T-cell (primary cell): ENCODE measurements at regions not wholly inside any gene's neighbourhood (a gene's known extent, or its start where the extent isn't known, plus 50 kb on each side); places are given as distances from the start of the nearest gene placed in this dataset.

Source experiments
- ATAC-seq, 4 experiments: fragments of 200-7000 bp in 3 of 4; fragments of 150-1000 bp in 1 of 4; cut with Tn5 transposase; replicated peaks in 1 of 4; 1 replicate in 3 of 4; 2 replicates in 1 of 4; pipeline ENCODE4 v1.10.0; 2021; ENCODE audit warnings: moderate library complexity in 3 of 4, mild to moderate bottlenecking in 2 of 4, moderate number of reproducible peaks in 1 of 4
- CTCF ChIA-PET, 2 donors: fragments of 300-600 bp; sonication (Branson Sonifier 250); formaldehyde crosslinking; loops; one replicate each; lab custom pipeline; 2022; ENCODE audit warnings: antibody characterized with exemption in 2 of 2; lab: Charles Lee
- POLR2A ChIA-PET, 2 donors: fragments of 300-600 bp; sonication (Branson Sonifier 250); formaldehyde crosslinking; loops; one replicate each; lab custom pipeline; 2022; ENCODE audit warnings: antibody characterized with exemption in 2 of 2; lab: Charles Lee
- DNase-seq, 35 experiments: peaks; one replicate each; pipeline versions ENCODE4 v3.0.0 to v3.0.0-alpha.2; 2013 to 2023
- H3K27ac ChIP-seq: one replicate; pipeline ENCODE4 v1.5.1; 2013; ENCODE audit warnings: low read length
- H3K27me3 ChIP-seq, 2 experiments: replicated peaks in 1 of 2; 1 replicate in 1 of 2; 2 replicates in 1 of 2; pipeline versions ENCODE4 v1.6.1 to v1.7.0; 2013; ENCODE audit warnings: low read length in 1 of 2, mixed read lengths in 1 of 2; ENCODE audit not compliant: control insufficient read depth in 2 of 2, insufficient read depth in 2 of 2; ENCODE audit errors: extremely low read depth in 1 of 2
- H3K36me3 ChIP-seq, 2 donors: 1 replicate in 1 of 2; 2 replicates in 1 of 2; pipeline versions ENCODE4 v1.6.1 to v1.7.0; 2013; ENCODE audit warnings: low read length in 1 of 2; ENCODE audit not compliant: control insufficient read depth in 2 of 2, insufficient read depth in 1 of 2; ENCODE audit errors: extremely low read depth in 1 of 2
- H3K4me1 ChIP-seq, 2 experiments: 1 replicate in 1 of 2; 2 replicates in 1 of 2; pipeline versions ENCODE4 v1.6.1 to v1.7.0; 2013; ENCODE audit warnings: low read length in 2 of 2, mixed read lengths in 1 of 2; ENCODE audit not compliant: insufficient read depth in 2 of 2, control insufficient read depth in 1 of 2; ENCODE audit errors: extremely low read depth in 1 of 2
- H3K4me3 ChIP-seq, 2 donors: 1 replicate in 1 of 2; 2 replicates in 1 of 2; pipeline versions ENCODE4 v1.5.1 to v1.7.0; 2013; ENCODE audit warnings: mild to moderate bottlenecking in 2 of 2, low read length in 1 of 2, moderate library complexity in 1 of 2; ENCODE audit not compliant: control insufficient read depth in 1 of 2; ENCODE audit errors: extremely low read depth in 1 of 2
- H3K9me3 ChIP-seq: 2 replicates; pipeline ENCODE4 v1.7.0; 2013
- H3K27ac Mint-ChIP-seq, 2 donors: one replicate each; pipeline ENCODE4 v1.8.0; 2020 to 2021; ENCODE audit warnings: mild to moderate bottlenecking in 2 of 2, mixed read lengths in 2 of 2
- H3K27me3 Mint-ChIP-seq, 2 donors: one replicate each; pipeline ENCODE4 v1.8.0; 2021 to 2022; ENCODE audit warnings: mixed read lengths in 2 of 2
- H3K36me3 Mint-ChIP-seq: one replicate; pipeline ENCODE4 v1.8.0; 2021; ENCODE audit warnings: mixed read lengths
- H3K4me1 Mint-ChIP-seq, 3 donors: one replicate each; pipeline ENCODE4 v1.8.0; 2020 to 2022; ENCODE audit warnings: mixed read lengths in 3 of 3, mild to moderate bottlenecking in 1 of 3
- H3K4me3 Mint-ChIP-seq, 3 donors: one replicate each; pipeline ENCODE4 v1.8.0; 2020 to 2022; ENCODE audit warnings: mild to moderate bottlenecking in 3 of 3, mixed read lengths in 3 of 3, moderate library complexity in 3 of 3
- H3K9me3 Mint-ChIP-seq, 3 donors: one replicate each; pipeline ENCODE4 v1.8.0; 2020 to 2022; ENCODE audit warnings: mixed read lengths in 3 of 3
- WGBS: methylation state at CpG from one replicate; pipeline ENCODE4 v1.1.5; 2013; ENCODE audit warnings: missing lambda C conversion rate; ENCODE audit not compliant: insufficient coverage; 5-methylcytosine and 5-hydroxymethylcytosine counted together

DNA sequence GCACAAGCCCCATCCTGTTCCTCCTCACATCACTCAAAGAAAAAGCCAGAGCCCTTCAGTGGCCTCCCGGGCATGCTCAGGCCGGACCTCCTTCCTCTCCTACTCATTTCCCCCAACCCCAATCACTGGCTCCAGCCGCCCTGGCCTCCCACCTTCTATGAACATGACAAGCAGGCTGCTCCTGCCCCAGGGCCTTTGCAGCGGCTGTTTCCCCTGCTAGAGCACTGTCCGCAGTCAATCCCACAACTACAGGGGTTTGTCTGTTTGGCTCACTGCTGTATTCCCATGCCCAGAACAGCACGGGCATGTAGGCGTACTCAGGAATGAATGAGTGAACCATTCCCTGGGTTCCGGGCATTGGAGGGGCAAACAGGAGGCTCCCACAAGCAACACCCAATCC, 139.8 kb upstream of the PRR20G start:
- ChIA-PET CTCF (no interaction called here), POLR2A (no interaction called here)
- ATAC-seq (no peak), DNase-seq (no peak)
- Histone ChIP-seq H3K4me1 (no peaks in the 10 kb centered on the region), H3K27ac (no peak overlapping the region), H3K4me3 (no peak overlapping the region), H3K9me3 (no peaks in the 10 kb centered on the region), H3K36me3 (no peaks in the 10 kb centered on the region), H3K27me3 (peaks cover 7 to 64% of the 10 kb centered on the region in 2 experiments)
- H3K36me3 Mint-ChIP-seq: no peaks in the 10 kb centered on the region
- no peaks in the 10 kb centered on the region for H3K9me3 Mint-ChIP-seq
- 38% methylated on average over 5 of the region's 8 CpGs for WGBS
- H3K4me3 Mint-ChIP-seq: no peak overlapping the region
- H3K4me1 Mint-ChIP-seq: no peaks in the 10 kb centered on the region
- peaks cover 37 to 68% of the 10 kb centered on the region in 2 donors for H3K27me3 Mint-ChIP-seq
- peak overlapping the region in 1 of 2 donors; percentile 9 for H3K27ac Mint-ChIP-seq

DNA sequence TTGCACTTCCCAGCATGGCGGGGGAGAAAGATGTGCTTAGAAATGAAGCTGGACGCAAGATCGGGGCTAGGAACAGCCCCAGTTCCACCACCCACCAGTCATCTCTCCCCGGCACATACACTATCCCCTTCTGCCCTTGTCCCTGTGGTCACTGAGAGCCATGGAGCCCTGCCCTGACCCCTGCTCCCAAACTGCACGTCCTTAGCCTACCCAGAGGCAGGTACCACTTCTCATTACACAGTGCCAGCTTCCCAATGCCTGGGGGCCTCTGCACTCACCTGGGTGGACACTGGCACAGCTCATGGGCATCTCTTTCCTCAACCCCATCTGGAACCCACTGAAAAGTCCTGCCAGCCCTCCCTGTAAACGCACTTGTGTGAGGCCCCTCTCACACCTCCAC, 139.3 kb upstream of the PRR20G start:
- H3K27me3 ChIP-seq: peaks cover 7 to 68% of the 10 kb centered on the region in 2 experiments
- WGBS: 61% methylated on average over 3 of the region's 6 CpGs
- ChIA-PET CTCF (no interaction called here), POLR2A (no interaction called here)
- no peak overlapping the region for H3K27ac ChIP-seq
- no peaks in the 10 kb centered on the region for H3K36me3 ChIP-seq
- no peaks in the 10 kb centered on the region for H3K4me1 ChIP-seq
- no peak overlapping the region for H3K4me3 Mint-ChIP-seq
- no peaks in the 10 kb centered on the region for H3K36me3 Mint-ChIP-seq
- H3K9me3 Mint-ChIP-seq: no peaks in the 10 kb centered on the region
- H3K9me3 ChIP-seq: no peaks in the 10 kb centered on the region
- H3K27ac Mint-ChIP-seq: no peak overlapping the region
- H3K27me3 Mint-ChIP-seq: peaks cover 40 to 64% of the 10 kb centered on the region in 2 donors
- H3K4me3 ChIP-seq: no peak overlapping the region
- no peak for ATAC-seq
- DNase-seq: no peak
- H3K4me1 Mint-ChIP-seq: no peaks in the 10 kb centered on the region

DNA sequence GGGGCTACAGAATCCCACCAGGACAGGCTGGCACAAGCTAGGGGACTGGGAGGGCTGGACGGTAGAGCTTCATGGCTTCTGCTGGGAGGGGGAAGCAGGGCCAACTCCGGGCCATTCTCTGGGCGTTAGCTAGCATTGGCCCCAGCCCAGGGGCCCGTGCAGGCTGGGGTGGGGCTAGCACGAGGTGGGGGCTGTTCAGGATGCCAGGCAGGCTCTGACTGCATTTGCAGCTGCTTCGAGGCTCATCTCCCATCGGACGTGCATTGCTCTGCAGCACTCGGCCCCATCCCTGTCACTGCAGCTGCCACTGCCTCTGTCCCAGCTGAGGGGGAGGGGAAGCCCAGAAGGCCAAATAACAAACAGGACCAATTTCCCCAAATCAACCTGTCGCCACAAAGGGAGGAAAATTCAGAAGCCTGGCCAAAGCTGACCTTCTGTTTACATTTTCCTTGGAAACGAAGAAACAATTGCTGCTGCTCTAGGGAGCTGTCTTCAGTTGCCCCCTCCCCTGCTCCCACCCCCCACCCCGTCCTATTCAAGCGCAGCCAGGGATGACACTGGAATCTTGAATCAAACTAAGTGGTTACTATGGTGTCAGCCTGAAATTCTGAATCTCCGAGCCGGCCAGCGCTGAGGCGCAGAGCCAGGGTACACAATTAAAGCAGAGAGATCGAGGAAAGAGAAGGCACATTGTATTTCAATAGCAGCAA, 138.8 kb upstream of the PRR20G start:
- 54% methylated on average over 14 of the region's 18 CpGs for WGBS
- Histone ChIP-seq H3K27me3 (peaks cover 7 to 68% of the 10 kb centered on the region in 2 experiments), H3K4me1 (no peaks in the 10 kb centered on the region), H3K9me3 (no peaks in the 10 kb centered on the region), H3K36me3 (no peaks in the 10 kb centered on the region), H3K4me3 (no peak overlapping the region), H3K27ac (no peak overlapping the region)
- DNase-seq: no peak
- Mint-ChIP-seq H3K36me3 (no peaks in the 10 kb centered on the region), H3K4me3 (no peak overlapping the region), H3K4me1 (no peaks in the 10 kb centered on the region), H3K27ac (peak overlapping the region in 1 of 2 donors; percentile 31), H3K9me3 (no peaks in the 10 kb centered on the region), H3K27me3 (peaks cover 42 to 60% of the 10 kb centered on the region in 2 donors)
- no peak for ATAC-seq
- ChIA-PET CTCF (no interaction called here), POLR2A (no interaction called here)

DNA sequence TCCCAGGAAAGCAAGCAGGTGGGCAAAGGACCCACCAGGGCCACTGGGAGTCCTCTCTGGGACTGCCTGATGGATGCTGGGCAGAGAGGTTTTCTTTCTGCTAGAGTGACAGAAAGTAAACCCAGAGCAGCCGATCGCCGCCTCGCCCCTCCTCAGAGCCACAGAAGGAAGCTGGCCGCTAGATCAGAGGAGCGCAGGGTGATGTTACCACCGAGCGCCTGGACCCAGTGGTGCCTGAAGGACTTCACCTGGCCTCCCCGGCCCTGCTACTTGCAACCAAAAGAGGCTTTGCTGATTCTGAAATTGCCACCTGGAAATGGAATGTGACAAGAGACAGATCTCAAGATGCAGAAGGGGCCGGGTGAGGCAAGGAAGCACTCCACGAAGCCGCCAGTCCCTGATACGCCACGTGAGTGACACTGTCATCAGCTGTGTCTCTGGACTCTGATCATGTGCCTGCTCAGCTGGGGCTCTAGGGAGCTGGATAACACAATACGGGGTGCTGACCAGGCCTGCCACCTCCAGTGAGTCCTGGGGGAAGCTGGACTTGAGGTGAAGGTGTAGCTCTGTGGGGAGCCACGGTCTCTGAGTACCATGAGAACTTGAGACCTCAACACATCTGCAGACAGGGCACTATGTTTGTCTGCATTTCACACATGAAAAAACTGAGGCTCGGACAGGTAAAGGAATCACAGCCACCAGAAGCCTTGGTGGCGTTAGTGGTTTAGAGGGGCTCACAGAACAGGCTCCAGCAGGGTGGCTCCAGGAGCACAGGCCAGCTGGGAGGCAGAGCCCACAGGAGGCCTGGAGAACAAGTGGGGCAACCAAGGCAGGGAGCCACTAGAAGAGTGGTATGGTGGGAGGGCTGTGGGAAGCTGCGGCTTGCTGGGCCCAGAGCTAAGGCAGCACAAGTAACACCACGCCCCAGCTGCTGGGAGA, 137.9 kb upstream of the PRR20G start:
- H3K4me1 Mint-ChIP-seq: no peaks in the 10 kb centered on the region
- peaks cover 7 to 69% of the 10 kb centered on the region in 2 experiments for H3K27me3 ChIP-seq
- no peaks in the 10 kb centered on the region for H3K4me1 ChIP-seq
- no peaks in the 10 kb centered on the region for H3K9me3 ChIP-seq
- H3K4me3 Mint-ChIP-seq: no peak overlapping the region
- H3K4me3 ChIP-seq: no peak overlapping the region
- H3K36me3 ChIP-seq: no peaks in the 10 kb centered on the region
- no peaks in the 10 kb centered on the region for H3K36me3 Mint-ChIP-seq
- WGBS: 73% methylated on average over 14 of the region's 20 CpGs
- H3K27me3 Mint-ChIP-seq: peaks cover 38 to 57% of the 10 kb centered on the region in 2 donors
- ChIA-PET CTCF (no interaction called here), POLR2A (no interaction called here)
- H3K27ac ChIP-seq: no peak overlapping the region
- DNase-seq (no peak), ATAC-seq (no peak)
- H3K9me3 Mint-ChIP-seq: no peaks in the 10 kb centered on the region
- H3K27ac Mint-ChIP-seq: no peak overlapping the region

DNA sequence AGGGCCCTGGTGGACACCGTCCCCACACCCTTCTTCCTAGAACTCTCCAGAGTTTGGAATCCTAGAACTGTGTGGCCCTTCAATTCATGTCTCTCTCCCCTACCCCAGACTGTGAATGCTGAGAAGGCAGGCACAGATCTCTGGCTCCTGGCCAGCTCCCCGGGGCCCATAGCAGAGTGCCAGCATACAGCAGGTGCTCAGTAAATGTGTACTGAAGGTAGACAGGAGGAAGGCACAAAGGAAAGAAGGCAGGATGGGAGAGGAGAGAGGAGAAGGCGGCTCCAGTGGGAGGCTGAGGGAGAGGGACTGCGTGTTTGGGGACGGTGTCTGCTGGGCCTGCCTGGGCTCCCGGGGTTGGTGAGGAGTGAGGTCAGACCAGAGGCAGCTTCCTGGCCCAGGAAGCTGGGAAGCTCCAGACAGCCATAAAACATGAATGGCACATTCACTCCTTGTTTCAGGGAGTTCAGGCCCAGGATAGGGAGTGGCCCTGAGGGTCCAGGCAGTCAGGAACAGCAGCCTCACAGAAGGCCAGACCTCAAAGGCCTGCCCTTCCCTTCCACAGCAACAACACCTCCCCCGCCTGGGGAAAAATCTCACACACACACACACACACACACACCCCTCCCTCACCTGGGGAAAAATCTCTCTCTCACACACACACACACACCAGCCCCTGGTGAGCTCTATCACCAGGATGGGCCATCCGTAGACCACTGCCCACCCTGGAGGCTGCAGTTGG, 137.1 kb upstream of the PRR20G start:
- no peaks in the 10 kb centered on the region for H3K36me3 Mint-ChIP-seq
- no peaks in the 10 kb centered on the region for H3K4me1 Mint-ChIP-seq
- peaks cover 38 to 52% of the 10 kb centered on the region in 2 donors for H3K27me3 Mint-ChIP-seq
- Histone ChIP-seq H3K27me3 (peaks cover 7 to 75% of the 10 kb centered on the region in 2 experiments), H3K4me3 (no peak overlapping the region), H3K36me3 (no peaks in the 10 kb centered on the region), H3K27ac (no peak overlapping the region), H3K9me3 (no peaks in the 10 kb centered on the region), H3K4me1 (no peaks in the 10 kb centered on the region)
- H3K4me3 Mint-ChIP-seq: no peak overlapping the region
- no peak for ATAC-seq
- WGBS: 57% methylated on average over 8 of the region's 8 CpGs
- CTCF ChIA-PET: no interaction called here
- no peaks in the 10 kb centered on the region for H3K9me3 Mint-ChIP-seq
- no peak overlapping the region for H3K27ac Mint-ChIP-seq
- POLR2A ChIA-PET: no interaction called here
- no peak for DNase-seq
